ENCODE measurements at regions not wholly inside any gene's neighbourhood (a gene's known extent, or its start where the extent isn't known, plus 50 kb on each side); places are given as distances from the start of the nearest gene placed in this dataset.
"Not testable (repeated sequence)": the region's sequence is repeated elsewhere in the genome, so short reads cannot be mapped to it uniquely, and the experiment has no call there.

DNA sequence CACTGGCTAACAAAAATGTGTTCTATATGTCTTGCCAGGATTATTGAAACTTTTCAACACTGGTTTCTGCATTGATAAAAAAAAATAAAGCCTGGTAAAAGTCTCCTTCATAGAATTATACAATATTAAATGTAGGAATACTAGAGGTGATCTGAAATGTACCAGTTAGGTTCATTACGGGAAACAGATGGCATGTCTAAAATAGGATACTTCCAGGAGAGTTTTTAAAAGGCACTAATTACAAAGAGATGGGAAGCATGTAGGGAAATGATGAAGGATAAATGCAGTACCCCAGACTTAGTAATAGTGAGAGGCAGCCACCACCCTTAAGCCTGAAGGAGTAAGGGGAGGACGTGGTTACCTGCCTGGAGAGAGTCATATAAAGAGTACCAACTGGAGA is 107.0 kb upstream of the NPSR1 start:
- no peak for DNase-seq (ENCODE audit: low read depth, low spot score)
- Histone ChIP-seq H3K27ac (no peak overlapping the region), H3K9me3 (ENCODE audit: low read depth, low read length) (no peaks in the 10 kb centered on the region; the same call in 1 of the 2 replicates), H3K36me3 (ENCODE audit: insufficient read depth, low read length) (no peaks in the 10 kb centered on the region), H3K4me3 (no peak overlapping the region), H3K9ac (ENCODE audit: insufficient read length) (no peak overlapping the region)
- no peak for TF ChIP-seq EZH2 (IDR thresholded peaks at IDR 0.05)

DNA sequence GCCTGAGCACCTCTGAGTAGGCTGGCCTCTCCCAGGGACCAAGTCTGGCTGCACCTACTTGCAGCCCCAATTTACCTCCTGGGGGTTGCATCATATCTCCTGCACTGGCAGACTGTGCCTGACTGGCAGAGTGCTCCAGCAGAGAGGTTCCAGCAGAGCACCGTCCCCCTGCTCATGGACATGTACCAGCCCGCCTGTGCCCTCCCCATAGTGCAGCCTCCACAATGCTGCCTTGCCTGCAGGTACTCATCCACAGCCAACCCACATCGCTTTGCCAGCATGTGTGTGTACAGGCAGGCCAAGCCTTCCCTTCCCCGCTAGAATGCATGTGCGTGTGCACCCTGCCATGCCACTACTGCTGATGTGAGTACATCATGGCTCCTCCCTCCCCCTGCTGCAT is 105.5 kb upstream of the NPSR1 start:
- Histone ChIP-seq H3K4me3 (no peak overlapping the region), H3K9ac (ENCODE audit: insufficient read length) (no peak overlapping the region), H3K36me3 (ENCODE audit: insufficient read depth, low read length) (no peaks in the 10 kb centered on the region), H3K9me3 (ENCODE audit: low read depth, low read length) (no peaks in the 10 kb centered on the region; the same call in 1 of the 2 replicates), H3K27ac (no peak overlapping the region)
- no peak for TF ChIP-seq EZH2 (IDR thresholded peaks at IDR 0.05)
- no peak for TF ChIP-seq POLR2AphosphoS5 (IDR thresholded peaks at IDR 0.05; ENCODE audit: borderline replicate concordance, low read depth, low read length)
- no peak for TF ChIP-seq FOXP2 (optimal IDR thresholded peaks at IDR 0.05; ENCODE audit: control extremely low read depth, extremely low read length, insufficient read depth)
- DNase-seq (ENCODE audit: low read depth, low spot score) = no peak

DNA sequence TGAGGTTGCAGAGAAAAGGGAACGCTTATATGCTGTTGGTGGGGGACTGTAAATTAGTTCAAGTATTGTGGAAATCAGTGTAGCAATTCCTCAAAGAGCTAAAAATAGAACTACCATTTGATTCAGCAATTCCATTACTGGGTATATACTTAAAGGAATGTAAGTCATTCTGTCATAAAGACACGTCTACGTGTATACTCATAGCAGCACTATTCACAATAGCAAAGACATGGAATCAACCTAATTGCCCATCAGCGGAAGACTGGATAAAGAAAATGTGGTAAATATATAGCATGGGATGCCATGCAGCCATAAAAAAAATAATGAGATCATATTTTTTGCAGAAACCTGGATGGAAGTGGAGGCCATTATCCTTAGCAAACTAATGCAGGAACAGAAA is 100.0 kb upstream of the NPSR1 start:
- no peak overlapping the region for H3K4me3 ChIP-seq
- no peak overlapping the region for H3K9ac ChIP-seq (ENCODE audit: insufficient read length)
- H3K27ac ChIP-seq = no peak overlapping the region
- no peaks in the 10 kb centered on the region for H3K36me3 ChIP-seq (ENCODE audit: insufficient read depth, low read length)
- TF ChIP-seq FOXP2 (optimal IDR thresholded peaks at IDR 0.05; ENCODE audit: control extremely low read depth, extremely low read length, insufficient read depth) (no peak), POLR2AphosphoS5 (IDR thresholded peaks at IDR 0.05; ENCODE audit: borderline replicate concordance, low read depth, low read length) (no peak), EZH2 (IDR thresholded peaks at IDR 0.05) (no peak)
- DNase-seq (ENCODE audit: low read depth, low spot score) = no peak
- no peaks in the 10 kb centered on the region; the same call in 1 of the 2 replicates for H3K9me3 ChIP-seq (ENCODE audit: low read depth, low read length)

DNA sequence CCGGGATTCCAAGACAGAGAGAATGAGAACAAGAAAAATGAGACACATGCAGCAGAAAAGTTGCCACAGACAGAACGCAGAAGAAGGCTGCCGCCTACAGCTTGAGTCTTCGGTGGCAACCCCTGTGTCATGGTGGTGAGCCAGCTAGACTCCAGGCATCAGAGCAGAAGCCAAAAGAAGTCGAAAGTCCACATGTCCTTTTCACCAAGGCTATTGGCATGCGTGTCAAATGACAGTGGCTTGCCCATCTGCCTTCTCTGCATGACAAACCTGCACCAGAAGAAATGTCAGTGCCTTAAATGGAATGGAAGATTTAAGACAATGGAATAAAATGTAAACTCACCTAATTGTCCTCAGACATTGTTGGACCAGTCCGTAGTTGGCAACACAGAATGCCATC is 93.9 kb upstream of the NPSR1 start:
- H3K9me3 ChIP-seq (ENCODE audit: low read depth, low read length) = no peaks in the 10 kb centered on the region
- TF ChIP-seq POLR2AphosphoS5 (IDR thresholded peaks at IDR 0.05; ENCODE audit: borderline replicate concordance, low read depth, low read length) (no peak), FOXP2 (optimal IDR thresholded peaks at IDR 0.05; ENCODE audit: control extremely low read depth, extremely low read length, insufficient read depth) (no peak), EZH2 (IDR thresholded peaks at IDR 0.05) (no peak)
- H3K9ac ChIP-seq (ENCODE audit: insufficient read length) = no peak overlapping the region
- H3K36me3 ChIP-seq (ENCODE audit: insufficient read depth, low read length) = no peaks in the 10 kb centered on the region
- H3K27ac ChIP-seq = no peak overlapping the region
- no peak overlapping the region for H3K4me3 ChIP-seq
- no peak for DNase-seq (ENCODE audit: low read depth, low spot score)

DNA sequence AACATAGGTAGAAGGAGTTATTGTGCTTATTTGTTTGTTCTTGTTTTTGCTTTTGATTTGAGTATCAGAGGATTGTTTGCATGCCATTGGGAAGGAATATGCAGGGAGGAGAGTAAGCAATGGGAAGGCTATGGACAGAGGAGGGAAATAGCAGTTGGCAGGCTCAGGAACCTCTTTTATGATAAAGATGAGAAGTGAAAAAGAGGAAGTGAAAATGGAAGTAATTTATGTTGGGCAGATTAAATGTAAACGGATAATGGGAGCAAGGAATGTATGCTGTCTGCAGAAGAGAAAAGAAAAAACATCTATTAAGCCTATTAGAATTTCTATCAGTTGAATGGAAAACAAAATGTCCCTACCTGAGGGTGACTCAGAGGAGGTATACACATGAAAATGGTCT is 90.1 kb upstream of the NPSR1 start:
- no peak for TF ChIP-seq POLR2AphosphoS5 (IDR thresholded peaks at IDR 0.05; ENCODE audit: borderline replicate concordance, low read depth, low read length)
- TF ChIP-seq FOXP2 (optimal IDR thresholded peaks at IDR 0.05; ENCODE audit: control extremely low read depth, extremely low read length, insufficient read depth) = no peak
- TF ChIP-seq EZH2 (IDR thresholded peaks at IDR 0.05) = no peak
- Histone ChIP-seq H3K9me3 (ENCODE audit: low read depth, low read length) (no peaks in the 10 kb centered on the region), H3K9ac (ENCODE audit: insufficient read length) (no peak overlapping the region), H3K27ac (no peak overlapping the region), H3K36me3 (ENCODE audit: insufficient read depth, low read length) (no peaks in the 10 kb centered on the region), H3K4me3 (no peak overlapping the region)
- DNase-seq (ENCODE audit: low read depth, low spot score) = no peak

DNA sequence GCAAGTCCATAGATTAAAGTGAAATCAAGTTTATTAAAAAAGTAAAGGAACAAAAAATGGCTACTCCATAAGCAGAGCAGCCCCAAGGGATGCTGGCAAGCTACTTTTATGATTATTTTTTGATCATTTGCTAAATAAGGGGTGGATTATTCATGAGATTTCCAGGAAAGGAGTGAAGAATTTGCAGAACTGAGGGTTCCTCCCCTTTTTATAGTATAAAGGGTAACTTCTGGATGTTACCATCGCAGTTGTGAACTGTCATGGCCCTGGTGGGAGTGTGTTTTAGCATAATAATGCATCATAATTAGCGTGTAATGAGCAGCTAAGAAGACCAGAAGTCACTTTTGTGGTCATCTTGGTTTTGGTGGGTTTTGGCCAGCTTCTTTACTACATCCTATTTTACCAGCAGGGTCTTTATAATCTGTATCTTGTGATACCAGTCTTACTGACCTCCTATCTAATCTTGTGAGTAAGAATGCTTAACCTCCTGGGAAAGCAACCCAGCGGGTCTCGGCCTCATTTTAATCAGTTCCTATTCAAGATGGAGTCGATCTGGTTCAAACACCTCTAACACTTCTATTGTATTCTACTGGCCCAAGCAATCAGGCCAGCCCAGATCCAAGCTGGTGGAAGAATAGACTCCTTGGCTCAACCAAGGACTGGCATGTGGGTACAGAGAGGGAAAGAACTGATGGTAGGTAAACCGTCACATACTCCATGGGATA is 87.9 kb upstream of the NPSR1 start:
- no peaks in the 10 kb centered on the region for H3K36me3 ChIP-seq (ENCODE audit: insufficient read depth, low read length)
- no peak for DNase-seq (ENCODE audit: low read depth, low spot score)
- no peak overlapping the region for H3K27ac ChIP-seq
- H3K9ac ChIP-seq (ENCODE audit: insufficient read length) = no peak overlapping the region
- H3K9me3 ChIP-seq (ENCODE audit: low read depth, low read length) = no peaks in the 10 kb centered on the region
- H3K4me3 ChIP-seq = no peak overlapping the region
- TF ChIP-seq FOXP2 (optimal IDR thresholded peaks at IDR 0.05; ENCODE audit: control extremely low read depth, extremely low read length, insufficient read depth) = no peak
- no peak for TF ChIP-seq EZH2 (IDR thresholded peaks at IDR 0.05)
- TF ChIP-seq POLR2AphosphoS5 (IDR thresholded peaks at IDR 0.05; ENCODE audit: borderline replicate concordance, low read depth, low read length) = no peak

DNA sequence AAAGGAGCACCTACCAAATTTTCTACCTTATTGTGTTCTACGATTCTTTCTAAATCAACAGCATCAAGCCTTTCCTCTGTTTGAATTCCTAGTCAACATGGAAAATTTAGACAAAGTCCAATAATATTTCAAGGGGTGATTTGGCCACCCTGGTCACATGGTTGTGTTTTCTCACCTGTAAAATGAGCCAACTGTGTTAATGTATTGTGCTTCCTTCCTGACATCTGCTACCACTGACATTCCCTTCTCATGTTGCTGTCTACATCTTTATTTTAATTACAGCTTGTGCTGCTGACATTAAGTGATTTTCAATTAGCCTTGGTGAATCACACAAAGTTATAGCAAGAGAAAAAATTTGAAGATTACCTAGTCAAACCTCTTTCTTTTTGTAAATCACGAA is 83.0 kb upstream of the NPSR1 start:
- no peak for TF ChIP-seq FOXP2 (optimal IDR thresholded peaks at IDR 0.05; ENCODE audit: control extremely low read depth, extremely low read length, insufficient read depth)
- no peak for TF ChIP-seq EZH2 (IDR thresholded peaks at IDR 0.05)
- no peak for TF ChIP-seq POLR2AphosphoS5 (IDR thresholded peaks at IDR 0.05; ENCODE audit: borderline replicate concordance, low read depth, low read length)
- Histone ChIP-seq H3K9me3 (ENCODE audit: low read depth, low read length) (no peaks in the 10 kb centered on the region), H3K9ac (ENCODE audit: insufficient read length) (no peak overlapping the region), H3K4me3 (no peak overlapping the region), H3K27ac (no peak overlapping the region), H3K36me3 (ENCODE audit: insufficient read depth, low read length) (no peaks in the 10 kb centered on the region)
- DNase-seq (ENCODE audit: low read depth, low spot score) = no peak

DNA sequence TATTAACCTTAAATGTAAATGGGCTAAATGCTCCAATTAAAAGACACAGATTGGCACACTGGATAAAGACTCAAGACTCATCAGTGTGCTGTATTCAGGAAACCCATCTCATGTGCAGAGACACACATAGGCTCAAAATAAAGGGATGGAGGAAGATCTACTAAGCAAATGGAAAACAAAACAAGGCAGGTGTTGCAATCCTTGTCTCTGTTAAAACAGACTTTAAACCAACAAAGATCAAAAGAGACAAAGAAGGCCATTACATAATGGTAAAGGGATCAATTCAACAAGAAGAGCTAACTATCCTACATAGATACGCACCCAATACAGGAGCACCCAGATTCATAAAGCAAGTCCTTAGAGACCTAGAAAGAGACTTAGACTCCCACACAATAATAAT is 80.1 kb upstream of the NPSR1 start:
- not testable (repeated sequence) for H3K9me3 ChIP-seq (ENCODE audit: low read depth, low read length); H3K4me3 ChIP-seq; DNase-seq (ENCODE audit: low read depth, low spot score); H3K9ac ChIP-seq (ENCODE audit: insufficient read length); H3K27ac ChIP-seq; H3K36me3 ChIP-seq (ENCODE audit: insufficient read depth, low read length)

DNA sequence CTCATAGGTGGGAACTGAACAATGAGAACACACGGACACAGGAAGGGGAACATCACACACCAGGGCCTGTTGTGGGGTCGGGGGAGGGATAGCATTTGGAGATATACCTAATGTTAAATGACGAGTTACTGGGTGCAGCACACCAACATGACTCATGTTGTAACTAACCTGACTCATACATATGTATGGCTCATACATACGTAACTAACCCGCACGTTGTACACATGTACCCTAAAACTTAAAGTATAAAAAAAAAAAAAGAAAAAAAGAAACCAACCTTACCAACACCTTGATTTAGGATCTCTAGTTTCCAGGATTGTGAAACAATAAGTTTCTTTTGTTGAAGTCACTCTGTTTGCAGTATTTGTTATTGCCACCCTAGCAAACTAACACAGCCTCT is 76.3 kb upstream of the NPSR1 start:
- H3K36me3 ChIP-seq (ENCODE audit: insufficient read depth, low read length); H3K4me3 ChIP-seq; H3K9me3 ChIP-seq (ENCODE audit: low read depth, low read length); DNase-seq (ENCODE audit: low read depth, low spot score); H3K27ac ChIP-seq; H3K9ac ChIP-seq (ENCODE audit: insufficient read length): not testable (repeated sequence)
